ENCODE measurements at regions not wholly inside any gene's neighbourhood (a gene's known extent, or its start where the extent isn't known, plus 50 kb on each side); places are given as distances from the start of the nearest gene placed in this dataset.
"Not testable (repeated sequence)": the region's sequence is repeated elsewhere in the genome, so short reads cannot be mapped to it uniquely, and the experiment has no call there.

- DNase-seq = not testable (repeated sequence)
Measured at GRCh38 chr7:36065563-36066342, 87.3 kb upstream of the EEPD1 start.

- no peak for DNase-seq
Measured at GRCh38 chr7:36066343-36066664, 86.8 kb upstream of the EEPD1 start.

- DNase-seq = no peak
Measured at GRCh38 chr7:36070230-36070629, 82.8 kb upstream of the EEPD1 start.

- DNase-seq = no peak
Measured at GRCh38 chr7:36071605-36072004, 81.4 kb upstream of the EEPD1 start.

GRCh38 chr7:36072620-36073019 is 80.4 kb upstream of the EEPD1 start:
- DNase-seq = no peak

GRCh38 chr7:36075561-36075960 is 77.5 kb upstream of the EEPD1 start:
- DNase-seq = no peak

GRCh38 chr7:36076074-36076473 is 77.0 kb upstream of the EEPD1 start:
- no peak for DNase-seq

GRCh38 chr7:36078816-36079360 is 74.2 kb upstream of the EEPD1 start:
- no peak for DNase-seq

GRCh38 chr7:36079446-36080025 is 73.5 kb upstream of the EEPD1 start:
- no peak for DNase-seq

- no peak for DNase-seq
Measured at GRCh38 chr7:36080843-36081242, 72.2 kb upstream of the EEPD1 start.

GRCh38 chr7:36082216-36082615 is 70.8 kb upstream of the EEPD1 start:
- no peak for DNase-seq

GRCh38 chr7:36082910-36083309 is 70.1 kb upstream of the EEPD1 start:
- DNase-seq = no peak

- no peak for DNase-seq
Measured at GRCh38 chr7:36083626-36084380, 69.3 kb upstream of the EEPD1 start.

GRCh38 chr7:36084485-36085091 is 68.5 kb upstream of the EEPD1 start:
- DNase-seq = peak; percentile 17 to 19

- no peak for DNase-seq
Measured at GRCh38 chr7:36085096-36085495, 68.0 kb upstream of the EEPD1 start.

GRCh38 chr7:36086571-36086970 is 66.5 kb upstream of the EEPD1 start:
- DNase-seq = no peak

- no peak for DNase-seq
Measured at GRCh38 chr7:36088553-36088952, 64.5 kb upstream of the EEPD1 start.

- no peak for DNase-seq
Measured at GRCh38 chr7:36088966-36089365, 64.1 kb upstream of the EEPD1 start.

GRCh38 chr7:36090976-36091873 is 61.8 kb upstream of the EEPD1 start:
- no peak for DNase-seq

GRCh38 chr7:36091874-36092176 is 61.2 kb upstream of the EEPD1 start:
- no peak for DNase-seq

GRCh38 chr7:36092221-36092771 is 60.8 kb upstream of the EEPD1 start:
- DNase-seq = no peak

Measured in right lung (tissue), 2 donors.